HCT116 (cell line): ENCODE measurements at regions not wholly inside any gene's neighbourhood (a gene's known extent, or its start where the extent isn't known, plus 50 kb on each side); places are given as distances from the start of the nearest gene placed in this dataset.

ENCODE experiments used
- ATAC-seq: fragments of 200-7000 bp; cut with Tn5 transposase; 2 replicates; pipeline ENCODE4 v1.9.1; 2020; ENCODE audit warnings: mild to moderate bottlenecking, moderate library complexity
- BruUV-seq: library from RNA; stranded (reverse); fragments of 400-500 nt; replicated peaks from 2 replicates; lab custom pipeline; 2021; lab: Mats Ljungman, UMichigan
- CTCF ChIA-PET: fragments of 300-600 bp; sonication (Branson Sonifier 250); formaldehyde crosslinking; loops from one replicate; lab custom pipeline; 2021; ENCODE audit warnings: antibody characterized with exemption; lab: Charles Lee
- POLR2A ChIA-PET: fragments of 300-600, 350-600 bp; sonication (Branson Sonifier 250); formaldehyde crosslinking; loops from one replicate; lab custom pipeline; 2021; ENCODE audit warnings: antibody characterized with exemption; lab: Charles Lee
- RAD21 ChIA-PET, 2 experiments: fragments of 300-600 bp; sonication (Branson Sonifier 250); formaldehyde crosslinking; loops; one replicate each; lab custom pipeline; 2023; ENCODE audit warnings: low total read pairs in 2 of 2; ENCODE audit not compliant: uncharacterized antibody in 2 of 2, unreplicated experiment in 2 of 2, low non-redundant PET in 1 of 2; lab: Charles Lee
- DNase-seq: peaks from one replicate; pipeline ENCODE4 v3.0.0-alpha.2; 2010; ENCODE audit warnings: low read depth, low spot score
- H2AFZ ChIP-seq: fragments of 200-600 bp; shearing (Covaris generic), sonication (generic); 2 replicates; pipeline ENCODE4 v1.6.1; 2017; ENCODE audit warnings: low read depth, mixed run types, mixed read lengths, antibody characterized with exemption, low read length; ENCODE audit not compliant: poor library complexity, severe bottlenecking
- H3K27ac ChIP-seq: 2 replicates; pipeline ENCODE4 v1.5.1; 2012; ENCODE audit warnings: low read depth, low read length
- H3K27me3 ChIP-seq: fragments of 200-600 bp; sonication (generic); 2 replicates; pipeline ENCODE4 v1.6.1; 2016; ENCODE audit warnings: mixed run types, low read length, mixed read lengths; ENCODE audit not compliant: insufficient read depth
- H3K36me3 ChIP-seq, 2 experiments: fragments of 200-500 bp in 1 of 2; fragments of 200-600 bp in 1 of 2; sonication (Bioruptor generic) in 1 of 2; sonication (generic) in 1 of 2; 2 replicates each; pipeline versions ENCODE4 v1.5.1 to v1.6.1; 2014 to 2016; ENCODE audit warnings: low read length in 2 of 2, inconsistent platforms in 1 of 2, mixed read lengths in 1 of 2, mixed run types in 1 of 2; ENCODE audit not compliant: insufficient read depth in 2 of 2, control insufficient read depth in 1 of 2
- H3K4me1 ChIP-seq, 2 experiments: fragments of 200-600 bp in 1 of 2; sonication (generic) in 1 of 2; 2 replicates each; pipeline versions ENCODE4 v1.5.1 to v1.6.1; 2012 to 2017; ENCODE audit warnings: low read length in 2 of 2, inconsistent platforms in 1 of 2, mild to moderate bottlenecking in 1 of 2, mixed read lengths in 1 of 2, mixed run types in 1 of 2, moderate library complexity in 1 of 2; ENCODE audit not compliant: insufficient read depth in 2 of 2, control insufficient read depth in 1 of 2
- H3K4me2 ChIP-seq: fragments of 200-600 bp; sonication (generic); 2 replicates; pipeline ENCODE4 v1.6.1; 2017; ENCODE audit warnings: mixed run types, low read length, mixed read lengths
- H3K4me3 ChIP-seq, 2 experiments: fragments of 200-600 bp in 1 of 2; sonication (generic) in 1 of 2; replicated peaks in 1 of 2; 2 replicates each; pipeline ENCODE4 v1.5.1; 2011 to 2016; ENCODE audit warnings: low read length in 2 of 2, control low read depth in 1 of 2, low read depth in 1 of 2, mild to moderate bottlenecking in 1 of 2, mixed read lengths in 1 of 2, mixed run types in 1 of 2
- H3K79me2 ChIP-seq: fragments of 200-600 bp; sonication (generic); 2 replicates; pipeline ENCODE4 v1.6.1; 2017; ENCODE audit warnings: mild to moderate bottlenecking, mixed run types, low read length, moderate library complexity, mixed read lengths; ENCODE audit not compliant: insufficient read depth
- H3K9ac ChIP-seq: fragments of 200-600 bp; sonication (generic); 2 replicates; pipeline ENCODE4 v1.6.1; 2016; ENCODE audit warnings: low read length, mixed read lengths
- H3K9me2 ChIP-seq: fragments of 200-600 bp; sonication (generic), shearing (Covaris generic); 2 replicates; pipeline ENCODE4 v1.6.1; 2017; ENCODE audit warnings: mixed run types, mild to moderate bottlenecking, moderate library complexity; ENCODE audit not compliant: insufficient read depth
- H3K9me3 ChIP-seq, 2 experiments: fragments of 200-500 bp in 1 of 2; fragments of 200-600 bp in 1 of 2; sonication (Bioruptor generic) in 1 of 2; sonication (generic) in 1 of 2; 2 replicates each; pipeline ENCODE4 v1.6.1; 2014 to 2017; ENCODE audit warnings: low read length in 2 of 2, mixed read lengths in 2 of 2, inconsistent platforms in 1 of 2, low read depth in 1 of 2, mild to moderate bottlenecking in 1 of 2, mixed run types in 1 of 2, moderate library complexity in 1 of 2; ENCODE audit not compliant: control insufficient read depth in 1 of 2, insufficient read depth in 1 of 2
- H4K20me1 ChIP-seq: fragments of 200-600 bp; sonication (generic), shearing (Covaris generic); 2 replicates; pipeline ENCODE4 v1.6.1; 2017; ENCODE audit warnings: mixed run types, mild to moderate bottlenecking, moderate library complexity; ENCODE audit not compliant: insufficient read depth
- CBX3 ChIP-seq: IDR thresholded peaks from 2 replicates; pipeline ENCODE4 v1.6.1; 2012; ENCODE audit warnings: low read depth
- CEBPB ChIP-seq: IDR thresholded peaks from 2 replicates; pipeline ENCODE4 v1.6.1; 2012; ENCODE audit warnings: low read depth
- EGR1 ChIP-seq: IDR thresholded peaks from 2 replicates; pipeline ENCODE4 v1.6.1; 2012; ENCODE audit warnings: low read depth
- EZH2 ChIP-seq: fragments of 200-600 bp; sonication (generic); IDR thresholded peaks from 2 replicates; pipeline ENCODE4 v1.6.1; 2017; ENCODE audit warnings: antibody characterized with exemption, mixed run types
- EZH2phosphoT487 ChIP-seq: fragments of 200-600 bp; IDR thresholded peaks from 2 replicates; pipeline ENCODE4 v1.6.1; 2018; ENCODE audit warnings: antibody characterized with exemption, borderline replicate concordance
- POLR2A ChIP-seq: IDR thresholded peaks from 2 replicates; pipeline ENCODE4 v1.7.0; 2011; ENCODE audit warnings: borderline replicate concordance; ENCODE audit not compliant: insufficient read depth, insufficient read length; ENCODE audit errors: extremely low read depth
- POLR2AphosphoS5 ChIP-seq: IDR thresholded peaks from 2 replicates; pipeline ENCODE4 v1.6.1; 2011; ENCODE audit warnings: mild to moderate bottlenecking, low read depth, low read length, moderate library complexity
- RAD21 ChIP-seq: IDR thresholded peaks from 2 replicates; pipeline ENCODE4 v1.6.1; 2012; ENCODE audit warnings: low read depth, mild to moderate bottlenecking
- SP1 ChIP-seq: IDR thresholded peaks from 2 replicates; pipeline ENCODE4 v1.6.1; 2012; ENCODE audit warnings: low read depth
- SRF ChIP-seq: IDR thresholded peaks from 2 replicates; pipeline ENCODE4 v1.6.1; 2012; ENCODE audit warnings: low read depth
- TCF7L2 ChIP-seq: IDR thresholded peaks from 2 replicates; pipeline ENCODE4 v1.7.0; 2011; ENCODE audit warnings: borderline replicate concordance, inconsistent platforms; ENCODE audit not compliant: insufficient read depth, insufficient read length; ENCODE audit errors: extremely low read depth
- ZFX ChIP-seq: fragments of 450-650 bp; IDR thresholded peaks from 2 replicates; pipeline ENCODE4 v1.6.1; 2017
- ZNF274 ChIP-seq: fragments of 200-500 bp; sonication (Bioruptor generic); IDR thresholded peaks from 2 replicates; pipeline ENCODE4 v1.6.1; 2014; ENCODE audit warnings: mild to moderate bottlenecking, low read depth, low read length, inconsistent platforms
- intact Hi-C: fragments of 100-400 bp; cut with micrococcal nuclease; formaldehyde crosslinking; loops from 2 replicates; pipeline ENCODE4 v1.10.0; 2022
- TF ChIP-seq, protein P1 (sequence below): IDR thresholded peaks from 2 replicates; pipeline ENCODE4 v1.6.1; 2011; ENCODE audit warnings: mild to moderate bottlenecking, low read length, moderate library complexity; ENCODE audit not compliant: insufficient replicate concordance; ENCODE audit errors: extremely low read depth
- TF ChIP-seq, protein P2 (sequence below): IDR thresholded peaks from 2 replicates; pipeline ENCODE4 v1.6.1; 2012; ENCODE audit warnings: low read depth

DNA sequence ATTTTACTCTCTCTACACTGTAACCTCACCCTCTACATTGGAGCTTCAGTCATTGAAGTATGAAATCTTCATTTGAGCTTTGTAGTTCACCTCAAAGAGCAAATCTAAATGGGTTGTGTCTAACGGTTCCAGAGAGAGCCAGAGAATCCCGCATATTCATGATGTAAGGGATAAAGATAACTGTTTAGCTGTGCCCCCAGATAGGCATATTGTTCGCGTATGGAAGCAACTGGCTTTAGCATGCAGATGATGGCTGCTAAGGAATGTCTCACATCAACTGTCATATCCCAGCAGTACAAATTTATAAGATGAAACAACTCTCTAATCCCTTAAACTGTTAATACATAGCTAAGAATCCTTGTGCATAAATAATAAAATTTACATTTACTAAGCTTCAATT, 412.7 kb upstream of the ROBO2 start:
- Histone ChIP-seq H3K27ac (no peak overlapping the region), H3K27me3 (no peaks in the 10 kb centered on the region), H3K79me2 (no peaks in the 10 kb centered on the region), H3K9me2 (no peaks in the 10 kb centered on the region), H3K4me3 (no peak overlapping the region), H3K9me3 (peaks cover 5 to 15% of the 10 kb centered on the region in 2 experiments; a peak in 2 of 4 replicates), H3K36me3 (no peaks in the 10 kb centered on the region), H4K20me1 (no peaks in the 10 kb centered on the region), H3K9ac (no peak overlapping the region), H3K4me1 (no peaks in the 10 kb centered on the region), H3K4me2 (no peak overlapping the region), H2AFZ (no peak overlapping the region)
- intact Hi-C loops: no loop called here
- BruUV-seq: no TSS peak
- DNase-seq: no peak
- no peak for ATAC-seq
- POLR2A ChIA-PET: no interaction called here
- CTCF ChIA-PET: no interaction called here
- TF ChIP-seq, protein P1, sequence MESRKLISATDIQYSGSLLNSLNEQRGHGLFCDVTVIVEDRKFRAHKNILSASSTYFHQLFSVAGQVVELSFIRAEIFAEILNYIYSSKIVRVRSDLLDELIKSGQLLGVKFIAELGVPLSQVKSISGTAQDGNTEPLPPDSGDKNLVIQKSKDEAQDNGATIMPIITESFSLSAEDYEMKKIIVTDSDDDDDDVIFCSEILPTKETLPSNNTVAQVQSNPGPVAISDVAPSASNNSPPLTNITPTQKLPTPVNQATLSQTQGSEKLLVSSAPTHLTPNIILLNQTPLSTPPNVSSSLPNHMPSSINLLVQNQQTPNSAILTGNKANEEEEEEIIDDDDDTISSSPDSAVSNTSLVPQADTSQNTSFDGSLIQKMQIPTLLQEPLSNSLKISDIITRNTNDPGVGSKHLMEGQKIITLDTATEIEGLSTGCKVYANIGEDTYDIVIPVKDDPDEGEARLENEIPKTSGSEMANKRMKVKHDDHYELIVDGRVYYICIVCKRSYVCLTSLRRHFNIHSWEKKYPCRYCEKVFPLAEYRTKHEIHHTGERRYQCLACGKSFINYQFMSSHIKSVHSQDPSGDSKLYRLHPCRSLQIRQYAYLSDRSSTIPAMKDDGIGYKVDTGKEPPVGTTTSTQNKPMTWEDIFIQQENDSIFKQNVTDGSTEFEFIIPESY: no peak
- no peak for TF ChIP-seq POLR2AphosphoS5
- TF ChIP-seq EZH2: no peak
- TF ChIP-seq CEBPB: no peak
- TF ChIP-seq, protein P2, sequence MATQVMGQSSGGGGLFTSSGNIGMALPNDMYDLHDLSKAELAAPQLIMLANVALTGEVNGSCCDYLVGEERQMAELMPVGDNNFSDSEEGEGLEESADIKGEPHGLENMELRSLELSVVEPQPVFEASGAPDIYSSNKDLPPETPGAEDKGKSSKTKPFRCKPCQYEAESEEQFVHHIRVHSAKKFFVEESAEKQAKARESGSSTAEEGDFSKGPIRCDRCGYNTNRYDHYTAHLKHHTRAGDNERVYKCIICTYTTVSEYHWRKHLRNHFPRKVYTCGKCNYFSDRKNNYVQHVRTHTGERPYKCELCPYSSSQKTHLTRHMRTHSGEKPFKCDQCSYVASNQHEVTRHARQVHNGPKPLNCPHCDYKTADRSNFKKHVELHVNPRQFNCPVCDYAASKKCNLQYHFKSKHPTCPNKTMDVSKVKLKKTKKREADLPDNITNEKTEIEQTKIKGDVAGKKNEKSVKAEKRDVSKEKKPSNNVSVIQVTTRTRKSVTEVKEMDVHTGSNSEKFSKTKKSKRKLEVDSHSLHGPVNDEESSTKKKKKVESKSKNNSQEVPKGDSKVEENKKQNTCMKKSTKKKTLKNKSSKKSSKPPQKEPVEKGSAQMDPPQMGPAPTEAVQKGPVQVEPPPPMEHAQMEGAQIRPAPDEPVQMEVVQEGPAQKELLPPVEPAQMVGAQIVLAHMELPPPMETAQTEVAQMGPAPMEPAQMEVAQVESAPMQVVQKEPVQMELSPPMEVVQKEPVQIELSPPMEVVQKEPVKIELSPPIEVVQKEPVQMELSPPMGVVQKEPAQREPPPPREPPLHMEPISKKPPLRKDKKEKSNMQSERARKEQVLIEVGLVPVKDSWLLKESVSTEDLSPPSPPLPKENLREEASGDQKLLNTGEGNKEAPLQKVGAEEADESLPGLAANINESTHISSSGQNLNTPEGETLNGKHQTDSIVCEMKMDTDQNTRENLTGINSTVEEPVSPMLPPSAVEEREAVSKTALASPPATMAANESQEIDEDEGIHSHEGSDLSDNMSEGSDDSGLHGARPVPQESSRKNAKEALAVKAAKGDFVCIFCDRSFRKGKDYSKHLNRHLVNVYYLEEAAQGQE: no peak
- no peak for TF ChIP-seq RAD21
- no peak for TF ChIP-seq ZFX
- TF ChIP-seq EGR1: no peak
- no peak for TF ChIP-seq TCF7L2
- TF ChIP-seq EZH2phosphoT487: no peak
- no peak for TF ChIP-seq POLR2A
- TF ChIP-seq ZNF274: no peak
- TF ChIP-seq CBX3: no peak
- no peak for TF ChIP-seq SRF
- TF ChIP-seq SP1: no peak
- RAD21 ChIA-PET: no interaction called here
